Panc1 (cell line): ENCODE measurements at regions not wholly inside any gene's neighbourhood (a gene's known extent, or its start where the extent isn't known, plus 50 kb on each side); places are given as distances from the start of the nearest gene placed in this dataset.

Experiments used
- ATAC-seq: fragments of 200-7000 bp; cut with Tn5 transposase; 2 replicates; pipeline ENCODE4 v1.9.1; 2020; ENCODE audit warnings: mild to moderate bottlenecking, moderate library complexity
- BruUV-seq: library from RNA; stranded (reverse); fragments of 400-500 nt; replicated peaks from 2 replicates; lab custom pipeline; 2021; lab: Mats Ljungman, UMichigan
- CTCF ChIA-PET: fragments of 300-600 bp; sonication (Branson Sonifier 250); formaldehyde crosslinking; loops from one replicate; lab custom pipeline; 2022; ENCODE audit warnings: antibody characterized with exemption; lab: Charles Lee
- POLR2A ChIA-PET: fragments of 300-600 bp; sonication (Branson Sonifier 250); formaldehyde crosslinking; loops from one replicate; lab custom pipeline; 2022; ENCODE audit warnings: antibody characterized with exemption; lab: Charles Lee
- DNase-seq: peaks from one replicate; pipeline ENCODE4 v3.0.0-alpha.2; 2010; ENCODE audit warnings: low read depth, low spot score
- H3K27ac ChIP-seq: 2 replicates; pipeline ENCODE4 v1.5.1; 2011; ENCODE audit warnings: mild to moderate bottlenecking, low read length, inconsistent platforms
- H3K27me3 ChIP-seq: fragments of 200-500 bp; sonication (Bioruptor generic); 2 replicates; pipeline ENCODE4 v1.6.0; 2014; ENCODE audit warnings: low read length, inconsistent platforms; ENCODE audit not compliant: control insufficient read depth, insufficient read depth
- H3K36me3 ChIP-seq: fragments of 200-500 bp; sonication (Bioruptor generic); 2 replicates; pipeline ENCODE4 v1.5.1; 2014; ENCODE audit warnings: inconsistent platforms, mild to moderate bottlenecking, low read length, moderate library complexity; ENCODE audit not compliant: control insufficient read depth, insufficient read depth
- H3K4me1 ChIP-seq: 2 replicates; pipeline ENCODE4 v1.5.1; 2011; ENCODE audit warnings: inconsistent platforms, mild to moderate bottlenecking, low read length, moderate library complexity; ENCODE audit not compliant: control insufficient read depth, insufficient read depth
- H3K4me3 ChIP-seq, 2 experiments: 2 replicates each; pipeline ENCODE4 v1.5.1; 2011 to 2012; ENCODE audit warnings: low read depth in 2 of 2, low read length in 2 of 2, mild to moderate bottlenecking in 2 of 2, inconsistent platforms in 1 of 2, moderate library complexity in 1 of 2
- H3K9me3 ChIP-seq: fragments of 200-500 bp; sonication (Bioruptor generic); 2 replicates; pipeline ENCODE4 v1.5.1; 2014; ENCODE audit warnings: low read depth, mild to moderate bottlenecking, inconsistent platforms, low read length, moderate library complexity; ENCODE audit not compliant: control insufficient read depth, insufficient read depth
- POLR2AphosphoS5 ChIP-seq: IDR thresholded peaks from 2 replicates; pipeline ENCODE4 v1.6.1; 2012; ENCODE audit warnings: mild to moderate bottlenecking, low read depth, low read length, moderate library complexity
- SIN3A ChIP-seq: IDR thresholded peaks from 2 replicates; pipeline ENCODE4 v1.6.1; 2012; ENCODE audit warnings: low read depth, mild to moderate bottlenecking, low read length, moderate library complexity, borderline replicate concordance; ENCODE audit not compliant: insufficient read depth
- TCF7L2 ChIP-seq: IDR thresholded peaks from 2 replicates; pipeline ENCODE4 v1.6.1; 2011; ENCODE audit warnings: mild to moderate bottlenecking, low read depth, low read length, inconsistent platforms
- in situ Hi-C: cut with HindIII; loops from 2 replicates; pipeline ENCODE4 v1.10.0; 2016; ENCODE audit warnings: low sequenced_read_pairs, low pct_unique_long_range_greater_than_20kb
- intact Hi-C: fragments of 100-400 bp; cut with micrococcal nuclease; formaldehyde crosslinking; loops from one replicate; pipeline ENCODE4 v1.10.0; 2022; ENCODE audit not compliant: unreplicated experiment
- TF ChIP-seq, protein P1 (sequence below): fragments of 450-650 bp; IDR thresholded peaks from 2 replicates; pipeline ENCODE4 v1.5.1; 2017; ENCODE audit warnings: mild to moderate bottlenecking
- TF ChIP-seq, protein P2 (sequence below), 2 experiments: IDR thresholded peaks; 2 replicates each; pipeline ENCODE4 v1.6.1; 2011 to 2012; ENCODE audit warnings: low read depth in 2 of 2, control low read depth in 1 of 2, low read length in 1 of 2, mild to moderate bottlenecking in 1 of 2, moderate library complexity in 1 of 2; ENCODE audit not compliant: insufficient read depth in 1 of 2

DNA sequence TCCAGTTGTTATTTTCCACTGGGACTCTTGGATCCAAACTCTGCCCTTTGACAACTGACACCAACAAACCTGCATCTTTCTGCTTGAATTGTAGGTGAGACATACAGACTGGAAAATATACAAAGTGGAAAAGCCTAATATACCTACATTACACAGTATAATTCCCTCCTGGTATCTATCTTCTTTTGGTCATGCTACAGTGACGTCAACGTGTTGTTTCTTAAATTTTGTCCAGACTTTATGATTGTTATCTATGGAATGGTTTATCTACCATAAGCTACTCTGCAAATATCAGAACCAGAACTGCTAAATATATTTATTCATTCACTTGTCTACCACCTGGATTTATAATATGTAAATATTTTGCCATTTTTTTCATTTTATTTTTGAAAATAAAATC is 264.3 kb upstream of the ZPLD1 start:
- Histone ChIP-seq H3K36me3 (no peaks in the 10 kb centered on the region), H3K27me3 (no peaks in the 10 kb centered on the region), H3K27ac (no peak overlapping the region), H3K4me1 (0 out of 2 replicates have a peak, but pooled peaks cover 2% of the 10 kb centered on the region), H3K4me3 (no peak overlapping the region), H3K9me3 (no peaks in the 10 kb centered on the region)
- CTCF ChIA-PET = no interaction called here
- POLR2A ChIA-PET = interaction anchor here (0.5 kb wide), 1 partner anchor 319 kb away, joined by 3 read pairs; no protein-coding TSS in a partner anchor
- no TSS peak for BruUV-seq
- TF ChIP-seq POLR2AphosphoS5 = no peak
- DNase-seq (no peak), ATAC-seq (no peak)
- intact Hi-C loops (no loop called here), in situ Hi-C loops (no loop called here)

DNA sequence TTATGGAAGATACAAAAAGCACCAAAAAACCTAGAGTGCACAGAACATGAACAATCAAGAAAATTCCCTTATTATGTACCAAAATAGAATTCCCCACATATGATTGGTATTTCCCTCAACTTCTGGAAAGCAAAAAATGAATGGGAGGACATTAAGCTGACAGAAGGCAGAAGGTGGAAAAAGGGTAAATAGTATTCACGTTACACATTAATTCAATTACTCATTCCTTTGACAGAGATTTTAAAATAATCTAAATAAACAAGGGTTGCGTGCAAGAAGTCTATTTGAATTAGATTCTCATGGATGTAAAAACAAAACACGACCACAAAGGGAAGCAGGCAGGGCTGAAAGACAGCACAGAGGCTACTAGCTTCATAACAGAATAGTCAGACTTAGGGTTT is 260.5 kb upstream of the ZPLD1 start:
- Histone ChIP-seq H3K27ac (no peak overlapping the region), H3K27me3 (no peaks in the 10 kb centered on the region), H3K4me3 (no peak overlapping the region), H3K36me3 (no peaks in the 10 kb centered on the region), H3K9me3 (no peaks in the 10 kb centered on the region), H3K4me1 (0 out of 2 replicates have a peak, but pooled peaks cover 2% of the 10 kb centered on the region)
- BruUV-seq = no TSS peak
- CTCF ChIA-PET = no interaction called here
- DNase-seq (peak; percentile 66), ATAC-seq (no peak; the same call in 1 of the 2 replicates)
- no peak for TF ChIP-seq SIN3A
- TF ChIP-seq, protein P1, sequence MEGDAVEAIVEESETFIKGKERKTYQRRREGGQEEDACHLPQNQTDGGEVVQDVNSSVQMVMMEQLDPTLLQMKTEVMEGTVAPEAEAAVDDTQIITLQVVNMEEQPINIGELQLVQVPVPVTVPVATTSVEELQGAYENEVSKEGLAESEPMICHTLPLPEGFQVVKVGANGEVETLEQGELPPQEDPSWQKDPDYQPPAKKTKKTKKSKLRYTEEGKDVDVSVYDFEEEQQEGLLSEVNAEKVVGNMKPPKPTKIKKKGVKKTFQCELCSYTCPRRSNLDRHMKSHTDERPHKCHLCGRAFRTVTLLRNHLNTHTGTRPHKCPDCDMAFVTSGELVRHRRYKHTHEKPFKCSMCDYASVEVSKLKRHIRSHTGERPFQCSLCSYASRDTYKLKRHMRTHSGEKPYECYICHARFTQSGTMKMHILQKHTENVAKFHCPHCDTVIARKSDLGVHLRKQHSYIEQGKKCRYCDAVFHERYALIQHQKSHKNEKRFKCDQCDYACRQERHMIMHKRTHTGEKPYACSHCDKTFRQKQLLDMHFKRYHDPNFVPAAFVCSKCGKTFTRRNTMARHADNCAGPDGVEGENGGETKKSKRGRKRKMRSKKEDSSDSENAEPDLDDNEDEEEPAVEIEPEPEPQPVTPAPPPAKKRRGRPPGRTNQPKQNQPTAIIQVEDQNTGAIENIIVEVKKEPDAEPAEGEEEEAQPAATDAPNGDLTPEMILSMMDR = no peak
- TF ChIP-seq POLR2AphosphoS5 = no peak
- TF ChIP-seq, protein P2, sequence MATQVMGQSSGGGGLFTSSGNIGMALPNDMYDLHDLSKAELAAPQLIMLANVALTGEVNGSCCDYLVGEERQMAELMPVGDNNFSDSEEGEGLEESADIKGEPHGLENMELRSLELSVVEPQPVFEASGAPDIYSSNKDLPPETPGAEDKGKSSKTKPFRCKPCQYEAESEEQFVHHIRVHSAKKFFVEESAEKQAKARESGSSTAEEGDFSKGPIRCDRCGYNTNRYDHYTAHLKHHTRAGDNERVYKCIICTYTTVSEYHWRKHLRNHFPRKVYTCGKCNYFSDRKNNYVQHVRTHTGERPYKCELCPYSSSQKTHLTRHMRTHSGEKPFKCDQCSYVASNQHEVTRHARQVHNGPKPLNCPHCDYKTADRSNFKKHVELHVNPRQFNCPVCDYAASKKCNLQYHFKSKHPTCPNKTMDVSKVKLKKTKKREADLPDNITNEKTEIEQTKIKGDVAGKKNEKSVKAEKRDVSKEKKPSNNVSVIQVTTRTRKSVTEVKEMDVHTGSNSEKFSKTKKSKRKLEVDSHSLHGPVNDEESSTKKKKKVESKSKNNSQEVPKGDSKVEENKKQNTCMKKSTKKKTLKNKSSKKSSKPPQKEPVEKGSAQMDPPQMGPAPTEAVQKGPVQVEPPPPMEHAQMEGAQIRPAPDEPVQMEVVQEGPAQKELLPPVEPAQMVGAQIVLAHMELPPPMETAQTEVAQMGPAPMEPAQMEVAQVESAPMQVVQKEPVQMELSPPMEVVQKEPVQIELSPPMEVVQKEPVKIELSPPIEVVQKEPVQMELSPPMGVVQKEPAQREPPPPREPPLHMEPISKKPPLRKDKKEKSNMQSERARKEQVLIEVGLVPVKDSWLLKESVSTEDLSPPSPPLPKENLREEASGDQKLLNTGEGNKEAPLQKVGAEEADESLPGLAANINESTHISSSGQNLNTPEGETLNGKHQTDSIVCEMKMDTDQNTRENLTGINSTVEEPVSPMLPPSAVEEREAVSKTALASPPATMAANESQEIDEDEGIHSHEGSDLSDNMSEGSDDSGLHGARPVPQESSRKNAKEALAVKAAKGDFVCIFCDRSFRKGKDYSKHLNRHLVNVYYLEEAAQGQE (IDR thresholded peaks at IDR 0.05; ENCODE audit: insufficient read depth in 1 of 2, low read depth in 2 of 2, low read length in 1 of 2) = no peak
- TF ChIP-seq TCF7L2 = no peak
- intact Hi-C loops = no loop called here
- POLR2A ChIA-PET = no interaction called here
- in situ Hi-C loops = no loop called here

DNA sequence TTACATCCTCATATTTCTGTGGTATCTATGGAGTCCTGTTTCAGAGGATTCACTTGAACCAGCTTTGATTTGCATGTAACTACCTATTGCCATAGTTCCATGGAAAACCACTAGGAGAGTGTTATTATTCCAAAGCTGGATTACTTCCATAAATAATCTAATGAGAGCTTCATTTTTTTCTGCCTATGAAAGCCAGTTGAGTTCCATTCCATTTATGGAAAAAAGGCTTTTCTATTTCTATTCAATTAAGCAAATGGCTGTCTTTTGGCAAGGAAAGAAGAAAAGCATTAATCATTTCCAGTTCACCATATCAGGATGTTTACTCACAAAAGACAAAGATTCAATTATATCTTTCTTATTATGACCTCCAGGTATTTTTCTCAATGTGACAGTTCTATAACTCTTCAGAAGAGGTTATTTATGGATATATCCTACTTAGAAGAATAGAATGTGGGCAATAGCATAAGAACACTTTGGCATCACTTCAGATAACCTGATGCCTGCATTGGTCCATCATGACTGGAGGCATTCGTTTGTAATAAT is 259.9 kb upstream of the ZPLD1 start:
- ATAC-seq = no peak
- in situ Hi-C loops = no loop called here

More for the DNA sequence above, 259.9 kb upstream of the ZPLD1 start:
- Histone ChIP-seq H3K36me3 (no peaks in the 10 kb centered on the region), H3K27me3 (no peaks in the 10 kb centered on the region), H3K4me3 (no peak overlapping the region), H3K4me1 (0 out of 2 replicates have a peak, but pooled peaks cover 2% of the 10 kb centered on the region), H3K9me3 (no peaks in the 10 kb centered on the region), H3K27ac (no peak overlapping the region)
- TF ChIP-seq, protein P1 = no peak
- TF ChIP-seq SIN3A = no peak
- TF ChIP-seq, protein P2 (IDR thresholded peaks at IDR 0.05; ENCODE audit: insufficient read depth in 1 of 2, low read depth in 2 of 2, low read length in 1 of 2) = no peak
- TF ChIP-seq POLR2AphosphoS5 = no peak
- no peak for TF ChIP-seq TCF7L2
- intact Hi-C loops = no loop called here
- ChIA-PET CTCF (no interaction called here), POLR2A (no interaction called here)
- no peak for DNase-seq
- no TSS peak for BruUV-seq
